ENCODE measurements at regions not wholly inside any gene's neighbourhood (a gene's known extent, or its start where the extent isn't known, plus 50 kb on each side); places are given as distances from the start of the nearest gene placed in this dataset.

DNA sequence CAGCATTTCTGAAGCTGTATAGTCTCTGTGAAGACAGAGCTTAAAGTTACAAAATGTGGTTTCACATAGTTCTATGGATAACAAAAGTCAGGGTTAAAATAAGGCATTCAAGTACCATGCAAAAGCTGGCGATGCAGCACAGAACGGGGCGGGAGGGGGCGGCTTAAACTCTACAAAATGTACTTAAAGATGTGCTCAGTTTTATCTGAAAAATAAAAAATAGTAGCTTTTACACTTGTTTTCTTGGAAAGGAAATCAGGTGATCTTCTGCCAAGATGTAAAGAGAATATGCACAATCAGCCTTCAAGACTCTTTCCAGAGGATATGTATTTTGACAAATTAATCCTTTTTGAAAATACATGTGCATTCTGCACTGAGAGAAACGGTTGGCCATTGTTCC lies 301.7 kb upstream of the EMCN start:
- DNase-seq (ENCODE audit: low read depth in 1 of 2, low spot score in 1 of 2) = no peak
- TF ChIP-seq, protein P1, sequence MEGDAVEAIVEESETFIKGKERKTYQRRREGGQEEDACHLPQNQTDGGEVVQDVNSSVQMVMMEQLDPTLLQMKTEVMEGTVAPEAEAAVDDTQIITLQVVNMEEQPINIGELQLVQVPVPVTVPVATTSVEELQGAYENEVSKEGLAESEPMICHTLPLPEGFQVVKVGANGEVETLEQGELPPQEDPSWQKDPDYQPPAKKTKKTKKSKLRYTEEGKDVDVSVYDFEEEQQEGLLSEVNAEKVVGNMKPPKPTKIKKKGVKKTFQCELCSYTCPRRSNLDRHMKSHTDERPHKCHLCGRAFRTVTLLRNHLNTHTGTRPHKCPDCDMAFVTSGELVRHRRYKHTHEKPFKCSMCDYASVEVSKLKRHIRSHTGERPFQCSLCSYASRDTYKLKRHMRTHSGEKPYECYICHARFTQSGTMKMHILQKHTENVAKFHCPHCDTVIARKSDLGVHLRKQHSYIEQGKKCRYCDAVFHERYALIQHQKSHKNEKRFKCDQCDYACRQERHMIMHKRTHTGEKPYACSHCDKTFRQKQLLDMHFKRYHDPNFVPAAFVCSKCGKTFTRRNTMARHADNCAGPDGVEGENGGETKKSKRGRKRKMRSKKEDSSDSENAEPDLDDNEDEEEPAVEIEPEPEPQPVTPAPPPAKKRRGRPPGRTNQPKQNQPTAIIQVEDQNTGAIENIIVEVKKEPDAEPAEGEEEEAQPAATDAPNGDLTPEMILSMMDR (IDR thresholded peaks at IDR 0.05; ENCODE audit: low read depth, low read length) = no peak
- no peaks in the 10 kb centered on the region for H3K27me3 ChIP-seq
- no peaks in the 10 kb centered on the region for H3K9me3 ChIP-seq (ENCODE audit: low read depth)
- no peak overlapping the region for H3K27ac ChIP-seq
- no peak overlapping the region for H3K4me3 ChIP-seq
- no peaks in the 10 kb centered on the region for H3K36me3 ChIP-seq
- no peaks in the 10 kb centered on the region for H3K4me1 ChIP-seq (ENCODE audit: low read depth)

DNA sequence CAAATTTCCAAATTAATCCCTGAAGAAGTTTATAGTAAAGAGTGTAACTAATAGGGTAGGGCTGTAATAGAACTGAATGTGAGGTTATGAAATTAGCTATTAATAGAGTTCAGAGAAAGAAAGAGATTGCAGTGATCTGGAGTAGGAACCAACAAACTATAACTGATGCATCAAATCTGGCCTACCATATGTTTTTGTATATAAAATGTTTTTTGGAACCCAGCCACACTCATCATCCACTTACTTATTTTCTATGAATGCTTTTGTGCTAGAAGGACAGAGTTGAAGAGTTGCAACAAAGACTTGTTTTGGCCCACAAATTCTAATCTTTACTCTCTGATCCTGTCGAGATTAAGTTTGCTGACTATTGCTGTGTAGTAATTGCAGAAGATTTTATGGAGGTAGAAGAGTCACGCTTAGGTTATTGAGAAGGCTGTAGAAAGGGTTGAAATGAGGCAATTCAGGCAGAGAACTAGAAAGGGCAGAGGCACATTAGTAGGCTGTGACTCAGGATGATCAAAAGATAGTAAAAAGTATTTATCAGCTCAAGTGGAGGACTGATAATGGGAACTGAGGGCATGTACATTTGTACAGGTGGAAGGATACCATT lies 298.7 kb upstream of the EMCN start:
- no peak for DNase-seq (ENCODE audit: low read depth in 1 of 2, low spot score in 1 of 2)
- H3K9me3 ChIP-seq (ENCODE audit: low read depth) = no peaks in the 10 kb centered on the region
- no peak overlapping the region for H3K27ac ChIP-seq
- TF ChIP-seq, protein P1 (IDR thresholded peaks at IDR 0.05; ENCODE audit: low read depth, low read length) = no peak
- H3K36me3 ChIP-seq = no peaks in the 10 kb centered on the region
- no peak overlapping the region for H3K4me3 ChIP-seq
- no peaks in the 10 kb centered on the region for H3K27me3 ChIP-seq
- no peaks in the 10 kb centered on the region for H3K4me1 ChIP-seq (ENCODE audit: low read depth)

DNA sequence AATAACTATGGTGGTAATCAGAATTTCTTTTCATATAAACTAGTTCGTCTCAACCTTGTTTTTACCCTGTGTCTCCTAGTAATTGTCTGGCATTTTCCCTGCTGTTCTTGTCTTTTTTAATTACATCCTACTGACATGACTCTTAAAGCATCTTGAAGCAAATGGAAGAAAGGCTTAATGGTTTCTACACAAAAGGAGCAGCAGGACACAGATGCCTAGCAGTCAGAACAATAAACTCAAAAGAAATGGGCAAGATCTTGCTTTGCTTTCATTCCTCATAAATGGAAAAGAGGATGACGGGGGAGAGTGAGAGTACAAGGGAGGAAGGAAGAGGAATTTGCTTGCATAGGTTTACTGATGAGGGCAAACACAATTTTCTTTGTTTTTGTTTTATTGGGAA lies 293.2 kb upstream of the EMCN start:
- Histone ChIP-seq H3K9me3 (ENCODE audit: low read depth) (no peaks in the 10 kb centered on the region), H3K4me1 (ENCODE audit: low read depth) (no peaks in the 10 kb centered on the region), H3K27ac (no peak overlapping the region), H3K27me3 (no peaks in the 10 kb centered on the region), H3K4me3 (no peak overlapping the region), H3K36me3 (no peaks in the 10 kb centered on the region)
- TF ChIP-seq, protein P1 (IDR thresholded peaks at IDR 0.05; ENCODE audit: low read depth, low read length) = no peak
- DNase-seq (ENCODE audit: low read depth in 1 of 2, low spot score in 1 of 2) = no peak

GRCh38 chr4:100809506-100809905 lies 291.7 kb upstream of the EMCN start:
- Histone ChIP-seq H3K9me3 (ENCODE audit: low read depth) (no peaks in the 10 kb centered on the region), H3K4me1 (ENCODE audit: low read depth) (no peaks in the 10 kb centered on the region), H3K4me3 (no peak overlapping the region), H3K27ac (no peak overlapping the region), H3K36me3 (no peaks in the 10 kb centered on the region), H3K27me3 (no peaks in the 10 kb centered on the region)
- no peak for DNase-seq (ENCODE audit: low read depth in 1 of 2, low spot score in 1 of 2)
- TF ChIP-seq, protein P1 (IDR thresholded peaks at IDR 0.05; ENCODE audit: low read depth, low read length) = no peak

GRCh38 chr4:100806988-100807387 lies 289.2 kb upstream of the EMCN start:
- no peaks in the 10 kb centered on the region for H3K36me3 ChIP-seq
- no peak overlapping the region for H3K27ac ChIP-seq
- H3K9me3 ChIP-seq (ENCODE audit: low read depth) = no peaks in the 10 kb centered on the region
- H3K27me3 ChIP-seq = no peaks in the 10 kb centered on the region
- no peak overlapping the region for H3K4me3 ChIP-seq
- H3K4me1 ChIP-seq (ENCODE audit: low read depth) = no peaks in the 10 kb centered on the region
- TF ChIP-seq, protein P1 (IDR thresholded peaks at IDR 0.05; ENCODE audit: low read depth, low read length) = no peak
- no peak for DNase-seq (ENCODE audit: low read depth in 1 of 2, low spot score in 1 of 2)

Measured in cardiac muscle cell (in vitro differentiated cells and primary cell).